ENCODE measurements at regions not wholly inside any gene's neighbourhood (a gene's known extent, or its start where the extent isn't known, plus 50 kb on each side); places are given as distances from the start of the nearest gene placed in this dataset.

GRCh38 chr5:91777671-91778070 is 394.6 kb upstream of the ARRDC3 start:
- Histone ChIP-seq H3K79me2 (ENCODE audit: control insufficient read depth, insufficient read depth, low read length) (no peaks in the 10 kb centered on the region), H3K27me3 (ENCODE audit: control insufficient read depth in 2 of 2, insufficient read depth in 2 of 2, low read length in 2 of 2) (no peaks in the 10 kb centered on the region), H3K4me2 (ENCODE audit: insufficient read depth, low read length) (no peak overlapping the region), H3K4me1 (ENCODE audit: control insufficient read depth, extremely low read depth, insufficient read depth, low read length) (no peaks in the 10 kb centered on the region), H3K9me3 (replicated peaks; ENCODE audit: control insufficient read depth, insufficient read depth, low read length) (no peaks in the 10 kb centered on the region), H3K27ac (ENCODE audit: insufficient read depth, low read depth, low read length) (no peak overlapping the region), H4K20me1 (replicated peaks; ENCODE audit: control insufficient read depth, extremely low read depth, insufficient read depth, low read length) (no peaks in the 10 kb centered on the region), H2AFZ (ENCODE audit: low read depth, low read length) (no peak overlapping the region), H3K9ac (replicated peaks; ENCODE audit: extremely low read depth, insufficient read depth, low read length) (no peak overlapping the region), H3K9me1 (replicated peaks; ENCODE audit: control insufficient read depth, extremely low read depth, insufficient read depth, low read length) (no peaks in the 10 kb centered on the region), H3K4me3 (replicated peaks in 1 of 3; ENCODE audit: insufficient read depth in 1 of 3, low read depth in 1 of 3, low read length in 3 of 3) (no peak overlapping the region), H3K36me3 (ENCODE audit: control insufficient read depth in 2 of 2, extremely low read depth in 1 of 2, insufficient read depth in 2 of 2, low read length in 2 of 2) (no peaks in the 10 kb centered on the region)
- DNase-seq (ENCODE audit: low read depth, low spot score), result no peak
- FAIRE-seq, result no peak
- no TSS peak for BruUV-seq (replicated peaks)
- ChIA-PET POLR2A (no interaction called here), CTCF (no interaction called here)
- dilution Hi-C loops (cut with MboI; ENCODE audit: extremely low pct_ligation_motif_present, low sequenced_read_pairs) (no loop called here), intact Hi-C loops (cut with micrococcal nuclease) (no loop called here)
- no peak for TF ChIP-seq JUN (IDR thresholded peaks at IDR 0.05; ENCODE audit: borderline replicate concordance, insufficient read depth, insufficient read length, low read depth)
- TF ChIP-seq, protein P1, sequence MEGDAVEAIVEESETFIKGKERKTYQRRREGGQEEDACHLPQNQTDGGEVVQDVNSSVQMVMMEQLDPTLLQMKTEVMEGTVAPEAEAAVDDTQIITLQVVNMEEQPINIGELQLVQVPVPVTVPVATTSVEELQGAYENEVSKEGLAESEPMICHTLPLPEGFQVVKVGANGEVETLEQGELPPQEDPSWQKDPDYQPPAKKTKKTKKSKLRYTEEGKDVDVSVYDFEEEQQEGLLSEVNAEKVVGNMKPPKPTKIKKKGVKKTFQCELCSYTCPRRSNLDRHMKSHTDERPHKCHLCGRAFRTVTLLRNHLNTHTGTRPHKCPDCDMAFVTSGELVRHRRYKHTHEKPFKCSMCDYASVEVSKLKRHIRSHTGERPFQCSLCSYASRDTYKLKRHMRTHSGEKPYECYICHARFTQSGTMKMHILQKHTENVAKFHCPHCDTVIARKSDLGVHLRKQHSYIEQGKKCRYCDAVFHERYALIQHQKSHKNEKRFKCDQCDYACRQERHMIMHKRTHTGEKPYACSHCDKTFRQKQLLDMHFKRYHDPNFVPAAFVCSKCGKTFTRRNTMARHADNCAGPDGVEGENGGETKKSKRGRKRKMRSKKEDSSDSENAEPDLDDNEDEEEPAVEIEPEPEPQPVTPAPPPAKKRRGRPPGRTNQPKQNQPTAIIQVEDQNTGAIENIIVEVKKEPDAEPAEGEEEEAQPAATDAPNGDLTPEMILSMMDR (IDR thresholded peaks at IDR 0.05; ENCODE audit: extremely low read depth in 1 of 2, insufficient read depth in 1 of 2, low read depth in 1 of 2, low read length in 2 of 2), result no peak
- TF ChIP-seq EZH2 (IDR thresholded peaks at IDR 0.05; ENCODE audit: borderline replicate concordance, low read depth, low read length, severe bottlenecking), result no peak

DNA sequence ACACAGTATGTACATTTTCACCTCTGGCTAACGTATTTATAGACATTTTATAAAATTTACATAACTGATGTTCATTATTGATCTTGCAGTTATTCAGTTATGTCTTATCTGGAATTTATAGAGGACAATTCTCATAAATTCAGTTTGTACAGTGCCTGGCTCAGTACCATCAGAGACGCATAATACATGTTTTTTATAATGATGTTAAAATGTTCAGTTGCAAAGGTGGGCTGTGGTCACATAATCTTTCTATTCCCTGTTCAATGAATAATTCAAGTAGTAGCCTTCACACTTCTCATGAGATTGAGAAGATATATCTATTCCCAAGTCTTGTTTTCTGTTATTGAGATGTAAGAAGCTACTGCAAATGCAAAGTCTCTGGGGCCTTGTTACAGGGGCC is 393.1 kb upstream of the ARRDC3 start:
- Histone ChIP-seq H2AFZ (ENCODE audit: low read depth, low read length) (no peak overlapping the region), H4K20me1 (replicated peaks; ENCODE audit: control insufficient read depth, extremely low read depth, insufficient read depth, low read length) (no peaks in the 10 kb centered on the region), H3K27me3 (ENCODE audit: control insufficient read depth in 2 of 2, insufficient read depth in 2 of 2, low read length in 2 of 2) (no peaks in the 10 kb centered on the region), H3K4me3 (replicated peaks in 1 of 3; ENCODE audit: insufficient read depth in 1 of 3, low read depth in 1 of 3, low read length in 3 of 3) (no peak overlapping the region), H3K9ac (replicated peaks; ENCODE audit: extremely low read depth, insufficient read depth, low read length) (no peak overlapping the region), H3K79me2 (ENCODE audit: control insufficient read depth, insufficient read depth, low read length) (no peaks in the 10 kb centered on the region), H3K9me1 (replicated peaks; ENCODE audit: control insufficient read depth, extremely low read depth, insufficient read depth, low read length) (no peaks in the 10 kb centered on the region), H3K4me1 (ENCODE audit: control insufficient read depth, extremely low read depth, insufficient read depth, low read length) (no peaks in the 10 kb centered on the region), H3K4me2 (ENCODE audit: insufficient read depth, low read length) (no peak overlapping the region), H3K9me3 (replicated peaks; ENCODE audit: control insufficient read depth, insufficient read depth, low read length) (no peaks in the 10 kb centered on the region), H3K27ac (ENCODE audit: insufficient read depth, low read depth, low read length) (no peak overlapping the region), H3K36me3 (ENCODE audit: control insufficient read depth in 2 of 2, extremely low read depth in 1 of 2, insufficient read depth in 2 of 2, low read length in 2 of 2) (no peaks in the 10 kb centered on the region)
- intact Hi-C loops (cut with micrococcal nuclease), result no loop called here
- dilution Hi-C loops (cut with MboI; ENCODE audit: extremely low pct_ligation_motif_present, low sequenced_read_pairs), result no loop called here
- BruUV-seq (replicated peaks), result no TSS peak
- POLR2A ChIA-PET, result no interaction called here
- no peak for DNase-seq (ENCODE audit: low read depth, low spot score)
- CTCF ChIA-PET, result no interaction called here
- no peak for TF ChIP-seq POLR2AphosphoS5 (IDR thresholded peaks at IDR 0.05; ENCODE audit: insufficient read depth, low read depth, low read length)
- TF ChIP-seq JUN (IDR thresholded peaks at IDR 0.05; ENCODE audit: borderline replicate concordance, insufficient read depth, insufficient read length, low read depth), result no peak
- no peak for TF ChIP-seq MYC (IDR thresholded peaks at IDR 0.05; ENCODE audit: low read depth, low read length)
- TF ChIP-seq EZH2 (IDR thresholded peaks at IDR 0.05; ENCODE audit: borderline replicate concordance, low read depth, low read length, severe bottlenecking), result no peak
- TF ChIP-seq, protein P1 (IDR thresholded peaks at IDR 0.05; ENCODE audit: extremely low read depth in 1 of 2, insufficient read depth in 1 of 2, low read depth in 1 of 2, low read length in 2 of 2), result no peak
- no peak for TF ChIP-seq FOS (IDR thresholded peaks at IDR 0.05; ENCODE audit: borderline replicate concordance, insufficient read depth, low read length)
- no peak for TF ChIP-seq POLR2A (IDR thresholded peaks at IDR 0.05; ENCODE audit: low read depth, low read length)
- no peak for TF ChIP-seq MAX (IDR thresholded peaks at IDR 0.05; ENCODE audit: insufficient read depth, insufficient read length)
- TF ChIP-seq GATA2 (IDR thresholded peaks at IDR 0.05; ENCODE audit: insufficient read depth, insufficient read length, low read depth, low read length), result no peak
- FAIRE-seq, result no peak

Data from endothelial cell of umbilical vein (primary cell).